GM12878 (cell line): ENCODE measurements at regions not wholly inside any gene's neighbourhood (a gene's known extent, or its start where the extent isn't known, plus 50 kb on each side); places are given as distances from the start of the nearest gene placed in this dataset.

Experiments
- ATAC-seq: fragments of 200-7000 bp; cut with Tn5 transposase; 3 replicates; pipeline ENCODE4 v1.9.1; 2020; ENCODE audit warnings: mild to moderate bottlenecking, moderate library complexity
- BruUV-seq: library from RNA; stranded (reverse); fragments of 400-500 nt; replicated peaks from 2 replicates; lab custom pipeline; 2021; lab: Mats Ljungman, UMichigan
- CTCF ChIA-PET: fragments of 300-600 bp; sonication (Branson Sonifier 250); formaldehyde crosslinking; extraction: SDS; loops from one replicate; lab custom pipeline; 2021; ENCODE audit warnings: inconsistent platforms; lab: Yijun Ruan, JAX
- POLR2A ChIA-PET: fragments of 350-600 bp; formaldehyde crosslinking; extraction: SDS; loops from one replicate; lab custom pipeline; 2021; ENCODE audit warnings: inconsistent platforms; lab: Charles Lee
- RAD21 ChIA-PET: fragments of 300-600 bp; sonication (Branson Sonifier 250); formaldehyde crosslinking; loops from one replicate; lab custom pipeline; 2023; ENCODE audit warnings: antibody characterized with exemption; ENCODE audit not compliant: unreplicated experiment; lab: Charles Lee
- SMC1A ChIA-PET: fragments of 300-600 bp; sonication (Branson Sonifier 250); formaldehyde crosslinking; loops from one replicate; lab custom pipeline; 2023; ENCODE audit not compliant: unreplicated experiment, uncharacterized antibody; lab: Charles Lee
- DNase-seq: peaks from one replicate; pipeline ENCODE4 v3.0.0-alpha.2; 2011; ENCODE audit warnings: low read depth, low spot score
- FAIRE-seq: peaks from 3 replicates; lab custom pipeline; 2011; peaks lifted over from hg19 to GRCh38; lab: Jason Lieb, UNC
- H2AFZ ChIP-seq: 2 replicates; pipeline ENCODE4 v1.6.0; 2011; ENCODE audit warnings: low read depth, low read length, control low read depth; ENCODE audit not compliant: control insufficient read depth
- H3K27ac ChIP-seq: 2 replicates; pipeline ENCODE4 v1.5.1; 2011; ENCODE audit warnings: control low read depth; ENCODE audit not compliant: control insufficient read depth, insufficient read depth
- H3K27me3 ChIP-seq, 2 experiments: replicated peaks in 1 of 2; 2 replicates each; pipeline versions ENCODE4 v1.6.0 to v1.6.1; 2011; ENCODE audit warnings: low read length in 1 of 2; ENCODE audit not compliant: control insufficient read depth in 2 of 2, insufficient read depth in 2 of 2
- H3K36me3 ChIP-seq, 2 experiments: 2 replicates each; pipeline ENCODE4 v1.5.1; 2011; ENCODE audit warnings: low read length in 1 of 2; ENCODE audit not compliant: control insufficient read depth in 2 of 2, insufficient read depth in 2 of 2
- H3K4me1 ChIP-seq: 2 replicates; pipeline ENCODE4 v1.6.1; 2011; ENCODE audit warnings: mild to moderate bottlenecking, low read length, moderate library complexity, mixed read lengths; ENCODE audit not compliant: control insufficient read depth, insufficient read depth
- H3K4me2 ChIP-seq: 2 replicates; pipeline ENCODE4 v1.6.0; 2011; ENCODE audit warnings: control low read depth; ENCODE audit not compliant: control insufficient read depth, insufficient read depth
- H3K4me3 ChIP-seq: fragments of 200-600 bp; sonication (generic); 2 replicates; pipeline ENCODE4 v1.5.1; 2016
- H3K79me2 ChIP-seq: 2 replicates; pipeline ENCODE4 v1.6.0; 2011; ENCODE audit warnings: low read length; ENCODE audit not compliant: control insufficient read depth, insufficient read depth
- H3K9ac ChIP-seq: 2 replicates; pipeline ENCODE4 v1.8.0; 2011; ENCODE audit warnings: low read length, control low read depth, mixed read lengths; ENCODE audit not compliant: control insufficient read depth, insufficient read depth
- H3K9me3 ChIP-seq: replicated peaks from 3 replicates; pipeline ENCODE4 v1.5.1; 2011; ENCODE audit warnings: mild to moderate bottlenecking, low read length; ENCODE audit not compliant: control insufficient read depth, insufficient read depth
- H4K20me1 ChIP-seq: 2 replicates; pipeline ENCODE4 v1.6.0; 2011; ENCODE audit not compliant: control insufficient read depth, insufficient read depth
- ASH2L ChIP-seq: fragments of 300-600, 200-600 bp; sonication (generic); IDR thresholded peaks from 2 replicates; pipeline ENCODE4 v1.6.1; 2017; ENCODE audit warnings: low read depth, mild to moderate bottlenecking, borderline replicate concordance
- ELK1 ChIP-seq: IDR thresholded peaks from 2 replicates; pipeline ENCODE4 v1.6.1; 2012; ENCODE audit warnings: low read depth, low read length, improper control_type of control experiment
- FOS ChIP-seq: IDR thresholded peaks from 3 replicates; pipeline ENCODE4 v1.6.1; 2011; ENCODE audit warnings: borderline replicate concordance; ENCODE audit not compliant: insufficient read length; ENCODE audit errors: extremely low read depth
- FOXK2 ChIP-seq: fragments of 450-650 bp; IDR thresholded peaks from 2 replicates; pipeline ENCODE4 v1.6.1; 2017; ENCODE audit warnings: mild to moderate bottlenecking, moderate library complexity
- IRF5 ChIP-seq: fragments of 450-650 bp; IDR thresholded peaks from 2 replicates; pipeline ENCODE4 v1.6.1; 2017; ENCODE audit warnings: borderline replicate concordance
- JUND ChIP-seq: IDR thresholded peaks from 2 replicates; pipeline ENCODE4 v1.6.1; 2012; ENCODE audit warnings: low read depth, mild to moderate bottlenecking, low read length, improper control_type of control experiment, moderate library complexity
- MLLT1 ChIP-seq: fragments of 450-650 bp; IDR thresholded peaks from 2 replicates; pipeline ENCODE4 v1.6.1; 2016; ENCODE audit warnings: mild to moderate bottlenecking
- MXI1 ChIP-seq: fragments of 150-350 bp; IDR thresholded peaks from 2 replicates; pipeline ENCODE4 v1.6.1; 2011; ENCODE audit warnings: low read depth, mild to moderate bottlenecking, inconsistent platforms, low read length, improper control_type of control experiment
- MYC ChIP-seq: IDR thresholded peaks from 2 replicates; pipeline ENCODE4 v1.6.1; 2011; ENCODE audit warnings: mild to moderate bottlenecking, low read length, moderate library complexity, inconsistent platforms; ENCODE audit not compliant: insufficient read depth, insufficient replicate concordance, insufficient read length, severe bottlenecking
- RB1 ChIP-seq: fragments of 450-650 bp; formaldehyde crosslinking; IDR thresholded peaks from 2 replicates; pipeline ENCODE4 v1.6.1; 2017; ENCODE audit warnings: mild to moderate bottlenecking, borderline replicate concordance
- RELB ChIP-seq: fragments of 450-650 bp; IDR thresholded peaks from 2 replicates; pipeline ENCODE4 v1.6.1; 2017; ENCODE audit warnings: low read depth, mild to moderate bottlenecking, moderate library complexity
- SREBF2 ChIP-seq: IDR thresholded peaks from 2 replicates; pipeline ENCODE4 v1.6.1; 2012; ENCODE audit warnings: mild to moderate bottlenecking, low read length
- ZBTB4 ChIP-seq: fragments of 450-650 bp; formaldehyde crosslinking; IDR thresholded peaks from 2 replicates; pipeline ENCODE4 v1.4.0; 2022; ENCODE audit warnings: mild to moderate bottlenecking, moderate library complexity
- WGBS: methylation state at CpG from one replicate; pipeline ENCODE4 v1.1.6; 2016; ENCODE audit warnings: low lambda C conversion rate; ENCODE audit not compliant: insufficient replicate concordance, insufficient coverage; ENCODE audit errors: missing lambda C conversion rate; 5-methylcytosine and 5-hydroxymethylcytosine counted together
- in situ Hi-C: fragments of 300-500 bp; cut with MboI; formaldehyde crosslinking; loops from 9 replicates; pipeline ENCODE4 v1.14.3; 2018; ENCODE audit warnings: mixed read lengths
- intact Hi-C: fragments of 100-400 bp; cut with micrococcal nuclease; formaldehyde crosslinking; loops from one replicate; pipeline ENCODE4 v1.14.2; 2022; ENCODE audit not compliant: unreplicated experiment

- TF ChIP-seq ZBTB4, result no peak
- no peak for TF ChIP-seq MXI1
Observed at GRCh38 chr3:107142786-107143575, 234.3 kb upstream of the CCDC54 start (continued).

- H3K79me2 ChIP-seq, result no peaks in the 10 kb centered on the region
- SMC1A ChIA-PET, result no interaction called here
- H3K27me3 ChIP-seq, result no peaks in the 10 kb centered on the region
- H3K4me3 ChIP-seq, result no peak overlapping the region
- CTCF ChIA-PET, result no interaction called here
- no peak for DNase-seq
- no peaks in the 10 kb centered on the region for H3K9me3 ChIP-seq
- intact Hi-C loops (no loop called here), in situ Hi-C loops (no loop called here)
- POLR2A ChIA-PET, result no interaction called here
- H3K36me3 ChIP-seq, result no peaks in the 10 kb centered on the region
- RAD21 ChIA-PET, result no interaction called here
- FAIRE-seq, result no peak
- no peaks in the 10 kb centered on the region for H3K4me1 ChIP-seq
- BruUV-seq, result no TSS peak
- no peak for ATAC-seq
- H3K4me2 ChIP-seq, result no peak overlapping the region
- no peak overlapping the region for H3K9ac ChIP-seq
- H2AFZ ChIP-seq, result no peak overlapping the region
- 9% methylated on average over 4 of the region's 4 CpGs for WGBS
- H4K20me1 ChIP-seq, result no peaks in the 10 kb centered on the region
- H3K27ac ChIP-seq, result no peak overlapping the region
- TF ChIP-seq MLLT1, result no peak
- no peak for TF ChIP-seq JUND
- TF ChIP-seq RELB, result no peak
- TF ChIP-seq ELK1, result no peak
- TF ChIP-seq ASH2L, result no peak
- no peak for TF ChIP-seq RB1
- no peak for TF ChIP-seq MYC
- TF ChIP-seq IRF5, result no peak
- no peak for TF ChIP-seq FOS
- TF ChIP-seq SREBF2, result no peak
- TF ChIP-seq FOXK2, result no peak
Observed at GRCh38 chr3:107150675-107151074, 226.6 kb upstream of the CCDC54 start.
